EH (cell line): ENCODE measurements at regions not wholly inside any gene's neighbourhood (a gene's known extent, or its start where the extent isn't known, plus 50 kb on each side); places are given as distances from the start of the nearest gene placed in this dataset.

Source experiments
- DNase-seq: peaks from one replicate; pipeline ENCODE4 v3.0.0-alpha.2; 2015; ENCODE audit warnings: low read depth

- no peak for DNase-seq
Observed at GRCh38 chr4:122671919-122672490, 51.1 kb upstream of the IL21 start.

- peak; percentile 52 for DNase-seq
Observed at GRCh38 chr4:122673252-122673651, 52.4 kb upstream of the IL21 start.

- DNase-seq = no peak
Observed at GRCh38 chr4:122674371-122674770, 53.5 kb upstream of the IL21 start.

- DNase-seq = no peak
Observed at GRCh38 chr4:122679317-122679716, 53.2 kb upstream of the BBS12 start.

GRCh38 chr4:122679946-122680345 is 52.6 kb upstream of the BBS12 start:
- DNase-seq = no peak

GRCh38 chr4:122681568-122681967 is 50.9 kb upstream of the BBS12 start:
- no peak for DNase-seq
